GM12864 (cell line): ENCODE measurements at regions not wholly inside any gene's neighbourhood (a gene's known extent, or its start where the extent isn't known, plus 50 kb on each side); places are given as distances from the start of the nearest gene placed in this dataset.

ENCODE experiments used
- DNase-seq: peaks from one replicate; pipeline ENCODE4 v3.0.0-alpha.2; 2011; ENCODE audit warnings: low read depth
- H3K4me3 ChIP-seq: 2 replicates; pipeline ENCODE4 v1.5.1; 2011; ENCODE audit warnings: mild to moderate bottlenecking, low read depth, low read length, control low read depth
- CTCF ChIP-seq: IDR thresholded peaks from 2 replicates; pipeline ENCODE4 v1.5.1; 2011; ENCODE audit warnings: low read depth, mild to moderate bottlenecking, moderate library complexity, low read length, control low read depth, inconsistent platforms; ENCODE audit errors: missing control alignments

DNA sequence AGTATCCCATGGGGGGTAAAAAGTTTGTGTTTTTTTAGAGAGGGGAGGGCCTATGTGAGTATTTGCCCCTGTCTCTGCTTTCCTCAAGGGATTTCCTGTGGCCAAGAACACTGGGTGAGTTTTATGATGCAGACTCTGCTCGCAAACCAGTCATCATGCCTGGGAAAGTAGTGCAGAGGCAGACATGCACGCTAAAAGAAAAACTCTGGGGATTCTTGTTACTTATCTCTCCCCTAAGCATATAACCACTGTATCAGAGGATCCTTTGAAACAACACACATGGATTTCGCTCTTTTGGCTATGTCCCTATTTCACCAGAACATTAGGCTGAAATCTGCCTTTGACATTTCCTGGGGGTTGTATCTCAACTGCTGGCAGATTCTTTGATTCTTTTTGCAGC is 1845.8 kb upstream of the SEL1L start:
- no peak for TF ChIP-seq CTCF
- no peak for DNase-seq
- no peak overlapping the region for H3K4me3 ChIP-seq

DNA sequence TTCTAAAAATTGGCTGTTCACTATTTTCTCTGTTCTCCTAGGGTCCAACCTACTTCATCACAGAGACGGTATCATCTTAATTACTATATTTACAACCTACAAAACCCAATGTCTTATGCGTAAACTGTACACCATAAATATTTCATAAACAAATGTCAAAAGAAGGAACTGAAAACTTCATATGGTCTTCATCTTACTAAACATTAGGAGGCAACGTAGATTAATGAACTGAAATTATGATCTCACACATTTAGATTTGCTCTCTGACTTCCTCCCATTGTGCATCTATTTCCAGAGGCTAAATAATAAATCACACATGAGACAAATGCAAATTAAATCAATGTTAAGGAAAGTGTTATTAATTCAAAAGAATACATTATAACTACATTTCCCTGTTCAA is 1850.6 kb upstream of the SEL1L start:
- no peak for TF ChIP-seq CTCF
- DNase-seq = no peak
- H3K4me3 ChIP-seq = no peak overlapping the region

GRCh38 chr14:83395321-83395720 is 1861.7 kb upstream of the SEL1L start:
- TF ChIP-seq CTCF = no peak
- H3K4me3 ChIP-seq = no peak overlapping the region
- DNase-seq = no peak

DNA sequence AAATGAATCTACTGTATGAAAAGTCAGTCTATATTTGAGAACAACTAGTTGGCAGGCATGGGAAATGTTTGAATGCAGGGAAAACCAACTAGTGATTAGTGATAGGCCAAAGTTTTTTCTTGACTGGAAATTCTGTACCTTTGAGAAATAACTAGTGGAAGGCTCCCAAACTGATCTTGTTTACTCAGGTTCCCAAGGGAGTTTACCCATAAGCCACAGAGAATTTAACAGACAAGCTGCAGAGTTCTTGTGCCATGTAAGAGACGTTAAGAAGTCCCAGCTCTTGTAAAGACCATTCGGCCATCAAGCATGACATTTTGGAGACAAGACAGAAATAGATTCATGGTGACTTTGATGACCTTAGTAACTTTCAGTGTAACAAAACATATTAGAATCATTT is 1882.8 kb upstream of the SEL1L start:
- no peak for TF ChIP-seq CTCF
- H3K4me3 ChIP-seq = no peak overlapping the region
- no peak for DNase-seq

DNA sequence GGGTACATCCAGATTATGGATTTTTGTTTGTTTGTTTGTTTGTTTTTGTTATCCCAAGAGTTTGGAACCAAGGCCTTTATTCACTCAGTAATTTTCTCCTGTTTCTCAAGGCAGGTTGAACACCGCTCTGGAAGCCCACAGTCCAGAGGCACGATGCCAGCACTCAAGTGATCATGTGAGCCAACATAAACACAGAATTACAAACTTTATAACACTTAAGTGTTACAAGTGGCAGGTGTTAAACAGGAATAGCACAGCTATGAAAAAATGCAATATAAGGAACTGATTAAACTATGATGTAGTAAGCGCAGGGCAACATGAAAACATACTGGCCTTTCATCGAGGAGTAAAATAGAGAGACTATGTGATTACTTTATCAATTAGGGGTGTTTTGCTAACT is 1885.8 kb upstream of the SEL1L start:
- no peak for DNase-seq
- no peak overlapping the region for H3K4me3 ChIP-seq
- TF ChIP-seq CTCF = no peak

GRCh38 chr14:83421711-83422110 is 1888.1 kb upstream of the SEL1L start:
- no peak for TF ChIP-seq CTCF
- no peak overlapping the region for H3K4me3 ChIP-seq
- no peak for DNase-seq

GRCh38 chr14:83425138-83425537 is 1891.5 kb upstream of the SEL1L start:
- no peak for DNase-seq
- H3K4me3 ChIP-seq = no peak overlapping the region
- TF ChIP-seq CTCF = no peak
